CD4-positive, alpha-beta T cell (primary cell): ENCODE measurements at regions not wholly inside any gene's neighbourhood (a gene's known extent, or its start where the extent isn't known, plus 50 kb on each side); places are given as distances from the start of the nearest gene placed in this dataset.

Experiments
- ATAC-seq: fragments of 200-7000 bp; cut with Tn5 transposase; one replicate; pipeline ENCODE4 v1.10.0; 2022; ENCODE audit warnings: mild to moderate bottlenecking; ENCODE audit not compliant: poor library complexity
- CTCF ChIA-PET: fragments of 350-600 bp; sonication (Branson Sonifier 250); formaldehyde crosslinking; loops from one replicate; lab custom pipeline; 2021; ENCODE audit warnings: antibody characterized with exemption, inconsistent platforms; lab: Charles Lee
- POLR2A ChIA-PET: fragments of 350-600 bp; sonication (Branson Sonifier 250); formaldehyde crosslinking; loops from one replicate; lab custom pipeline; 2021; ENCODE audit warnings: antibody characterized with exemption, inconsistent platforms; lab: Charles Lee
- DNase-seq, 14 experiments: peaks; one replicate each; pipeline ENCODE4 v3.0.0-alpha.2; 2013 to 2020; ENCODE audit warnings: mixed read lengths in 2 of 14
- H3K27ac ChIP-seq, 2 donors: one replicate each; pipeline versions ENCODE4 v1.5.1 to v1.7.0; 2013; ENCODE audit warnings: low read length in 2 of 2, low read depth in 1 of 2, mild to moderate bottlenecking in 1 of 2
- H3K27me3 ChIP-seq, 2 experiments: 1 replicate in 1 of 2; 2 replicates in 1 of 2; pipeline versions ENCODE4 v1.6.1 to v1.7.0; 2013; ENCODE audit warnings: low read length in 2 of 2, control low read depth in 1 of 2, mild to moderate bottlenecking in 1 of 2, moderate library complexity in 1 of 2; ENCODE audit not compliant: insufficient read depth in 2 of 2, control insufficient read depth in 1 of 2
- H3K36me3 ChIP-seq: one replicate; pipeline ENCODE4 v1.6.1; 2013; ENCODE audit warnings: low read length, control low read depth; ENCODE audit not compliant: insufficient read depth
- H3K4me1 ChIP-seq: one replicate; pipeline ENCODE4 v1.6.1; 2013; ENCODE audit warnings: low read length, control low read depth; ENCODE audit not compliant: insufficient read depth
- H3K4me3 ChIP-seq: one replicate; pipeline ENCODE4 v1.5.1; 2013; ENCODE audit warnings: mild to moderate bottlenecking, low read length, moderate library complexity
- H3K9me3 ChIP-seq, 2 experiments: 1 replicate in 1 of 2; 2 replicates in 1 of 2; pipeline versions ENCODE4 v1.6.1 to v1.7.0; 2013; ENCODE audit warnings: low read length in 2 of 2, mild to moderate bottlenecking in 2 of 2, control low read depth in 1 of 2, moderate library complexity in 1 of 2; ENCODE audit not compliant: control insufficient read depth in 1 of 2, insufficient read depth in 1 of 2
- H3K27ac Mint-ChIP-seq: one replicate; pipeline ENCODE4 v1.8.0; 2020; ENCODE audit warnings: mixed read lengths
- H3K27me3 Mint-ChIP-seq: one replicate; pipeline ENCODE4 v1.8.0; 2021; ENCODE audit warnings: mixed read lengths
- H3K36me3 Mint-ChIP-seq: one replicate; pipeline ENCODE4 v1.8.0; 2021; ENCODE audit warnings: low read depth, mixed read lengths
- H3K4me1 Mint-ChIP-seq: one replicate; pipeline ENCODE4 v1.8.0; 2021; ENCODE audit warnings: low read depth, mixed read lengths
- H3K4me3 Mint-ChIP-seq: one replicate; pipeline ENCODE4 v1.8.0; 2020; ENCODE audit warnings: mild to moderate bottlenecking, mixed read lengths
- H3K9me3 Mint-ChIP-seq: one replicate; pipeline ENCODE4 v1.8.0; 2020; ENCODE audit warnings: mixed read lengths
- CTCF ChIP-seq: fragments of 200-600 bp; IDR thresholded peaks from one replicate; pipeline ENCODE4 v1.8.0; 2022; ENCODE audit warnings: antibody characterized with exemption, mild to moderate bottlenecking
- intact Hi-C, 2 experiments: fragments of 100-400 bp; cut with DNase I in 1 of 2; cut with micrococcal nuclease in 1 of 2; formaldehyde crosslinking; loops; one replicate each; pipeline versions ENCODE4 v1.15.1 to v1.9.0; 2023 to 2025; cut with DNase I, micrococcal nuclease

GRCh38 chr7:110075450-110075849, 1015.5 kb upstream of the LRRN3 start:
- intact Hi-C loops = no loop called here
- Histone ChIP-seq H3K4me1 (no peaks in the 10 kb centered on the region), H3K4me3 (no peak overlapping the region), H3K9me3 (no peaks in the 10 kb centered on the region), H3K36me3 (no peaks in the 10 kb centered on the region), H3K27ac (no peak overlapping the region), H3K27me3 (no peaks in the 10 kb centered on the region)
- POLR2A ChIA-PET = no interaction called here
- no peak for ATAC-seq
- H3K27ac Mint-ChIP-seq = no peak overlapping the region
- no peaks in the 10 kb centered on the region for H3K36me3 Mint-ChIP-seq
- CTCF ChIA-PET = no interaction called here
- H3K4me3 Mint-ChIP-seq = no peak overlapping the region
- no peaks in the 10 kb centered on the region for H3K4me1 Mint-ChIP-seq
- TF ChIP-seq CTCF = no peak
- no peaks in the 10 kb centered on the region for H3K9me3 Mint-ChIP-seq
- DNase-seq = no peak
- peaks cover 6% of the 10 kb centered on the region for H3K27me3 Mint-ChIP-seq

GRCh38 chr7:110076194-110076593, 1014.7 kb upstream of the LRRN3 start:
- H3K27ac Mint-ChIP-seq = no peak overlapping the region
- Histone ChIP-seq H3K27ac (no peak overlapping the region), H3K36me3 (no peaks in the 10 kb centered on the region), H3K9me3 (no peaks in the 10 kb centered on the region), H3K27me3 (no peaks in the 10 kb centered on the region), H3K4me1 (no peaks in the 10 kb centered on the region), H3K4me3 (no peak overlapping the region)
- DNase-seq (no peak), ATAC-seq (no peak)
- H3K9me3 Mint-ChIP-seq = no peaks in the 10 kb centered on the region
- TF ChIP-seq CTCF = no peak
- H3K4me1 Mint-ChIP-seq = no peaks in the 10 kb centered on the region
- ChIA-PET POLR2A (no interaction called here), CTCF (no interaction called here)
- peaks cover 6% of the 10 kb centered on the region for H3K27me3 Mint-ChIP-seq
- intact Hi-C loops = no loop called here
- no peaks in the 10 kb centered on the region for H3K36me3 Mint-ChIP-seq
- no peak overlapping the region for H3K4me3 Mint-ChIP-seq

DNA sequence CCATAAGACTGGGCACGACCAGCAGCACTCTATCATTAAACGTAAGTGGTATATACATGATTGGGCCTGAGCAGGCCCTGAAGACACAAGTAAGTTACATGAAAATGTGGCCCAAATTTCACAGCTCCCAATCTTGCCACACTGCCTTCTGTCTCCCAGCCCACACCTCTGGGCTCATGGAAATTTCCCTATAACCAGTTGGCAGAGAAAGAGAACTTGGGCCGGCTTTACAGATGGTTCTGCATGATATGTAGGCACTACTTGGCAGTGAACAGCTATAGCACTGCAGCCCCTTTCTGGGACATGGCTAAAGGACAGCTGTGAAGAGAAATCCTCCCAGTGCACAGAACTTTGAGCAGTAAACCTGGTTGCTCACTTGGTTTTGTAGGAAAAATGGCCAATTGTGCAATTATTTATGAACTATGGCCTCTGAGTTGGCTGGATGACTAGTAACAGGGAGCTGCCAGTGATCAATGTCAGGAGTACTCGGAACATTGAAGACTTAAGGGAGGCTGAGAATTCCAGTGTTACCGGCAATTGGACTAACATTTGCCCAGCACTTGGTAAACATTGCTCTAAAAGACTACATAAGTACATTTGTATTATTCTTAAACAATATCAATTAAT, 1006.6 kb upstream of the LRRN3 start:
- ATAC-seq (no peak), DNase-seq (no peak)
- H3K27ac ChIP-seq = no peak overlapping the region
- Mint-ChIP-seq H3K4me1 (no peaks in the 10 kb centered on the region), H3K27me3 (no peaks in the 10 kb centered on the region), H3K9me3 (no peaks in the 10 kb centered on the region), H3K36me3 (no peaks in the 10 kb centered on the region), H3K27ac (no peak overlapping the region), H3K4me3 (no peak overlapping the region)
- CTCF ChIA-PET = no interaction called here
- H3K27me3 ChIP-seq = no peaks in the 10 kb centered on the region
- no peaks in the 10 kb centered on the region for H3K36me3 ChIP-seq
- TF ChIP-seq CTCF = no peak
- H3K4me3 ChIP-seq = no peak overlapping the region
- H3K9me3 ChIP-seq = no peaks in the 10 kb centered on the region
- no peaks in the 10 kb centered on the region for H3K4me1 ChIP-seq
- intact Hi-C loops = no loop called here
- POLR2A ChIA-PET = no interaction called here
